ENCODE measurements at regions not wholly inside any gene's neighbourhood (a gene's known extent, or its start where the extent isn't known, plus 50 kb on each side); places are given as distances from the start of the nearest gene placed in this dataset.
"Not testable (repeated sequence)": the region's sequence is repeated elsewhere in the genome, so short reads cannot be mapped to it uniquely, and the experiment has no call there.

DNA sequence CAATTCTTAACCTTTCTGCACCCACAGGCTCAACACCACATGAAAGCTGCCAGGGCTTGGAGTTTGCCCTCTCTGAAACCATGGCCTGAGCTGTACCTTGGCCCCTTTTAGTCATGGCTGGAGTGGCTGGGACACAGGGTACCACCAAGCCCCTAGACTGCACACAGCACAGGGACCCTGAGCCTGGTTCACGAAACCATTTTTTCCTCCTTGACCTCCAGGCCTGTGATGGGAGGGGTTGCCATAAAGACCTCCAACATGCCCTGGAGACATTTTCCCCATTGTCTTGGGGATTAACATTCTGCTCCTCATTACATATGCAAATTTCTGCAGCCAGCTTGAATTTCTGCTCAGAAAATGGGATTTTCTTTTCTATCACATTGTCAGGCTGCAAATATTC lies 113.4 kb downstream of the XPNPEP1 start:
- H3K27ac ChIP-seq: not testable (repeated sequence)

DNA sequence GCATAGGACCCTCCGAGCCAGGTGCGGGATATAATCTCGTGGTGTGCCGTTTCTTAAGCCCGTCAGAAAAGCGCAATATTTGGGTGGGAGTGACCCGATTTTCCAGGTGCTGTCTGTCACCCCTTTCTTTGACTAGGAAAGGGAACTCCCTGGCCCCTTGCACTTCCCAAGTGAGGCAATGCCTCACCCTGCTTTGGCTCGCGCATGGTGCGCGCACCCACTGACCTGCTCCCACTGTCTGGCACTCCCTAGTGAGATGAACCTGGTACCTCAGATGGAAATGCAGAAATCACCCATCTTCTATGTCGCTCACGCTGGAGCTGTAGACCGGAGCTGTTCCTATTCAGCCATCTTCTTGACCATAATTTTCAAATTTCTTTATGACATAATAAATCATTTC lies 122.1 kb downstream of the XPNPEP1 start:
- H3K27ac ChIP-seq: not testable (repeated sequence)

DNA sequence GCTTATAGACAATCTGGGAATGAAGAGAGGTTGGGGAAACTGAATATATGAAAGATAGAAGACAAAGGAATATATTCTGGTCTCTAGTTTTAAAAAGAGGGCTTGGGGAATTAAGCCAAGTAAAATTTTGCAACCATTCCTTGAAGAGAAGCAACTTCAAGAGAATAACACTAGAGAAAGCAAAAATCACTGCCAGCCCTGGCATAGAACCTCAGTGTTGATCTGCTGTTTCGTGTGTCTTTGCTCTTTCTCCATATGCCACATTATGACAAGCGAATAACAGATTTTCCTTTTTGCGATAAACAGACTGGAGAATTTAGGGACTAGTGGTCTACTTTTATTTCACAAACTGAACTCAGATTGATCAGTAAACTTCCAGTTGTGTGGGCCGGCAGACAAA lies 132.7 kb downstream of the XPNPEP1 start:
- H3K27ac ChIP-seq: no peak overlapping the region
- TF ChIP-seq, protein P1, sequence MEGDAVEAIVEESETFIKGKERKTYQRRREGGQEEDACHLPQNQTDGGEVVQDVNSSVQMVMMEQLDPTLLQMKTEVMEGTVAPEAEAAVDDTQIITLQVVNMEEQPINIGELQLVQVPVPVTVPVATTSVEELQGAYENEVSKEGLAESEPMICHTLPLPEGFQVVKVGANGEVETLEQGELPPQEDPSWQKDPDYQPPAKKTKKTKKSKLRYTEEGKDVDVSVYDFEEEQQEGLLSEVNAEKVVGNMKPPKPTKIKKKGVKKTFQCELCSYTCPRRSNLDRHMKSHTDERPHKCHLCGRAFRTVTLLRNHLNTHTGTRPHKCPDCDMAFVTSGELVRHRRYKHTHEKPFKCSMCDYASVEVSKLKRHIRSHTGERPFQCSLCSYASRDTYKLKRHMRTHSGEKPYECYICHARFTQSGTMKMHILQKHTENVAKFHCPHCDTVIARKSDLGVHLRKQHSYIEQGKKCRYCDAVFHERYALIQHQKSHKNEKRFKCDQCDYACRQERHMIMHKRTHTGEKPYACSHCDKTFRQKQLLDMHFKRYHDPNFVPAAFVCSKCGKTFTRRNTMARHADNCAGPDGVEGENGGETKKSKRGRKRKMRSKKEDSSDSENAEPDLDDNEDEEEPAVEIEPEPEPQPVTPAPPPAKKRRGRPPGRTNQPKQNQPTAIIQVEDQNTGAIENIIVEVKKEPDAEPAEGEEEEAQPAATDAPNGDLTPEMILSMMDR (conservative IDR thresholded peaks at IDR 0.05): no peak

DNA sequence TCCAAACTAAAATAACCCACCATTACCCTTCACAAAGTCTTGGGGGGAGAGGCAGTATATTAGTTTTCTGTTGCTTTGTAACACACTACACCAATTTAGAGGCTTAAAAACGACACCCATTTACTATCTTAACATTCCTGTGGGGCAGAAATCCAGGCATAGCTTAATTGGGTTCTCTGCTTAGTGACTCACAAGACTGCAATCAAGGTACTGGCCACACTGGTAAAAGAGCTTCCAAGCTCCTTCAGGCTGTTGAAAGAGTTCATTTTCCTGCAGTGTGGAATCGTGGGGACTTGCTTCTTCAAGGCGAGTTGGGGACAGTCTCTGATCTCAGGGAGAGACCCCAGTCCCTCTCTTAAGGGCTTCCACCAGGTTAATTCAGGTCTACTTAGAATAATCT lies 139.1 kb downstream of the XPNPEP1 start:
- TF ChIP-seq, protein P1 (conservative IDR thresholded peaks at IDR 0.05): no peak
- H3K27ac ChIP-seq: no peak overlapping the region

DNA sequence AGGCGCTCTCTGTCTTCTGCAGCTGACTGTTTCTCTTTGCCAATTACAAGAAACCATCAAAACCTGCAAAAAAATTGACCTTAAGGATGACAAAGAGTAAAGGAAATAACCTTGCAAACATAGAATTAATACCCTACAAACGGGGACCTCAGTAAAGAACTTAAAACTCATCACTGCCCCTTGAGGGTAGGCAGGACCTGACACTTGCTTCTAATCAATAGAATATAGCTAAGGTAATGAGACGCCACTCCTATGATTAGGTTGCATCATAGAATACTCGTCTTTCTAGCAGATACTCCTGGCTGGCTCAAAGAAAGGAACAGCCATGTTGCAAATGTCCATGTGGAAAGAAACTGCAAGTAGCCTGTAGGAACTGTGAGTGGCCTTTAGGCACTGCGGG lies 140.0 kb downstream of the XPNPEP1 start:
- TF ChIP-seq, protein P1 (conservative IDR thresholded peaks at IDR 0.05): no peak
- no peak overlapping the region for H3K27ac ChIP-seq

DNA sequence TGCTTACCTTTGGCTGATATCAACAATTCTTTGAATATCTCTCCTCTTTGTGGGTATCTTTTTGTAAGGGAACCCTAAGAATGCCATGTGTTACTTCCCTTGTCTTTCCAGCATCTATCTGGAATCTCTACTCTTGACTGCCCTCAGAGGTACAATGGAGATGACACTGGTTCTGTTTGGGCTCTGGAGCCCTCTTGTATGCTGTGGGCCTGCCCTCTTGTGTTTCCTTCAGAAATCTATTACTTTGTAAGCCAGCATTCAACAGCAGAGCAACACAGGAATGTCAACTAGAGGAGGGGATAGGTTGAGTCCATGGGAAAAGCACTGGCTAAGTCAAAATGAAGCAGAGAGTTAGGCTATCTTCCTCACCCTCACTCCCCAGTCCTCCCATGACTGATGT lies 142.3 kb downstream of the XPNPEP1 start:
- TF ChIP-seq, protein P1 (conservative IDR thresholded peaks at IDR 0.05): no peak

DNA sequence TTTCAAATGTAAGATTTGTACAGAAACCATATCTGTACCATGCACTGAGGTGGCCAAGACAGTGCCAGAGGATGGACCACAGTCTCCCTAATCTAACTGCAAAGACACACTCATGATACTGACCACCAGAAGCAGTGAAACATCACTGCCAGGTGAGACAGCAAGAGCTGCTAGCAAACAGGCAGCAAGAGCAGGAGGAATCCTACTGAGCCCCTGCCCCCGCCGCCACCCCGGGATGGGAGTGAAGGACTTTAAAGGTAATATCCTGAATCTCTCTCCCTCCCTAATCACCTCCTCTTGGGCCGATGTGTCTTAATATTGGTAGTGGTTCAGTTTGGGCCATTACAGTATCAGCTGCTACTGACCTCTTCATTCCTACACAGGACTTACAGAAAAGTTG lies 144.3 kb downstream of the XPNPEP1 start:
- no peak overlapping the region for H3K27ac ChIP-seq
- TF ChIP-seq, protein P1 (conservative IDR thresholded peaks at IDR 0.05): no peak

More for the DNA sequence above, 142.3 kb downstream of the XPNPEP1 start:
- H3K27ac ChIP-seq: no peak overlapping the region

DNA sequence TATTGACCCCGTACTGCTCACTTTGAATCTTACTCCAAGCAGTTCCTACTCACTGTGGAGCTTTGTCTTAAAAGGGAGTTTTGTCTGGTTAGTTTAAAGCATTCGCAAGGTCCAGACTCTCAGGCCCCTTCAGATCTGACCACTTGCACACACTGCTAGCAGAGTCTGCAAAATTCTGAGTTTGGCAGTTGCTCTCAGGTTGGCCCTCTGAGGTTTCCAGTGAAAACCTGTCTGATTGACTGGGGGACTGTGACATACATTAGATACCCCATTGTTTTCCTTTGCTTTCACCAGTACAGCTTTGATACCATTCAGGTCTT lies 149.2 kb downstream of the XPNPEP1 start:
- H3K27ac ChIP-seq: no peak overlapping the region
- TF ChIP-seq, protein P1 (conservative IDR thresholded peaks at IDR 0.05): peak; percentile 32

Data from VCaP (cell line).